ENCODE measurements at regions not wholly inside any gene's neighbourhood (a gene's known extent, or its start where the extent isn't known, plus 50 kb on each side); places are given as distances from the start of the nearest gene placed in this dataset.

DNA sequence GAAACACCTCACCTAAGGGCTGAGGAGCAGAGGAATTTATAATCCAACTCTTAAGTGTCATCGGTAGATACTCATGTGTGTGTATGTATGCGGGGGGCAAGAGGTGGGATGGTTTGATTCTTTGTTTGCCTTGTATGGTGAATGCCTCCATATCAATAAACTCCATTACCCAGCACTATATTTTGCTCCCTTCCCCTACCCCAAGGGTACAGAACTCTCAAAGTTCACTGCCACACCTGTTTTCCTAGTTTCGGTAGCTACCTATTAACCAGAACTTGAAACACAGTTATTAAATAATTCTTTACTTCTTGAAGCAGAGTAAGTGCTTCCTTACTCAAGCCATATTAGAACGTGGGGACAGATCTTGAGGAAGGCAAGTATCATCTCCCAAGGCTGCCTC lies 400.8 kb upstream of the SUCLG2 start:
- no peak for DNase-seq (ENCODE audit: low read depth in 6 of 9, low spot score in 9 of 9)
- Histone ChIP-seq H3K27ac (ENCODE audit: low read depth in 1 of 2, low read length in 1 of 2) (no peak overlapping the region), H3K9me3 (ENCODE audit: control insufficient read depth in 2 of 2, insufficient read depth in 1 of 2, low read length in 1 of 2) (no peaks in the 10 kb centered on the region), H3K36me3 (ENCODE audit: control insufficient read depth in 2 of 2, insufficient read depth in 2 of 2, low read length in 1 of 2) (no peaks in the 10 kb centered on the region), H3K4me3 (ENCODE audit: low read length in 2 of 2) (no peak overlapping the region), H3K4me1 (ENCODE audit: control insufficient read depth in 2 of 2, insufficient read depth in 2 of 2, low read length in 2 of 2) (no peaks in the 10 kb centered on the region), H3K27me3 (ENCODE audit: control insufficient read depth in 2 of 2, insufficient read depth in 1 of 2, low read length in 1 of 2) (no peaks in the 10 kb centered on the region)
- 92% methylated on average over 4 of the region's 4 CpGs for whole genome bisulfite sequencing

- H3K4me1 ChIP-seq (ENCODE audit: control insufficient read depth in 2 of 2, insufficient read depth in 2 of 2, low read length in 2 of 2), result no peaks in the 10 kb centered on the region
- H3K9me3 ChIP-seq (ENCODE audit: control insufficient read depth in 2 of 2, insufficient read depth in 1 of 2, low read length in 1 of 2), result no peaks in the 10 kb centered on the region
- no peak overlapping the region for H3K4me3 ChIP-seq (ENCODE audit: low read length in 2 of 2)
- WGBS, result 53% methylated on average over 3 of the region's 3 CpGs
- no peaks in the 10 kb centered on the region for H3K27me3 ChIP-seq (ENCODE audit: control insufficient read depth in 2 of 2, insufficient read depth in 1 of 2, low read length in 1 of 2)
- DNase-seq (ENCODE audit: low read depth in 6 of 9, low spot score in 9 of 9), result no peak
- no peaks in the 10 kb centered on the region for H3K36me3 ChIP-seq (ENCODE audit: control insufficient read depth in 2 of 2, insufficient read depth in 2 of 2, low read length in 1 of 2)
- H3K27ac ChIP-seq (ENCODE audit: low read depth in 1 of 2, low read length in 1 of 2), result no peak overlapping the region
These were observed 395.4 kb upstream of the SUCLG2 start for GRCh38 chr3:68049776-68050175.

- Histone ChIP-seq H3K9me3 (ENCODE audit: control insufficient read depth in 2 of 2, insufficient read depth in 1 of 2, low read length in 1 of 2) (no peaks in the 10 kb centered on the region), H3K4me3 (ENCODE audit: low read length in 2 of 2) (no peak overlapping the region), H3K36me3 (ENCODE audit: control insufficient read depth in 2 of 2, insufficient read depth in 2 of 2, low read length in 1 of 2) (no peaks in the 10 kb centered on the region), H3K4me1 (ENCODE audit: control insufficient read depth in 2 of 2, insufficient read depth in 2 of 2, low read length in 2 of 2) (no peaks in the 10 kb centered on the region), H3K27ac (ENCODE audit: low read depth in 1 of 2, low read length in 1 of 2) (no peak overlapping the region), H3K27me3 (ENCODE audit: control insufficient read depth in 2 of 2, insufficient read depth in 1 of 2, low read length in 1 of 2) (no peaks in the 10 kb centered on the region)
- DNase-seq (ENCODE audit: low read depth in 6 of 9, low spot score in 9 of 9), result no peak
- 93% methylated on average over 3 of the region's 3 CpGs for WGBS
These were observed 391.6 kb upstream of the SUCLG2 start for GRCh38 chr3:68045976-68046375.

GRCh38 chr3:68033867-68034266 lies 379.5 kb upstream of the SUCLG2 start:
- H3K4me3 ChIP-seq (ENCODE audit: low read length in 2 of 2), result no peak overlapping the region
- H3K27me3 ChIP-seq (ENCODE audit: control insufficient read depth in 2 of 2, insufficient read depth in 1 of 2, low read length in 1 of 2), result no peaks in the 10 kb centered on the region
- 99% methylated on average over 2 of the region's 2 CpGs for WGBS
- no peaks in the 10 kb centered on the region for H3K4me1 ChIP-seq (ENCODE audit: control insufficient read depth in 2 of 2, insufficient read depth in 2 of 2, low read length in 2 of 2)
- DNase-seq (ENCODE audit: low read depth in 6 of 9, low spot score in 9 of 9), result no peak
- H3K36me3 ChIP-seq (ENCODE audit: control insufficient read depth in 2 of 2, insufficient read depth in 2 of 2, low read length in 1 of 2), result no peaks in the 10 kb centered on the region
- H3K27ac ChIP-seq (ENCODE audit: low read depth in 1 of 2, low read length in 1 of 2), result no peak overlapping the region
- H3K9me3 ChIP-seq (ENCODE audit: control insufficient read depth in 2 of 2, insufficient read depth in 1 of 2, low read length in 1 of 2), result no peaks in the 10 kb centered on the region

DNA sequence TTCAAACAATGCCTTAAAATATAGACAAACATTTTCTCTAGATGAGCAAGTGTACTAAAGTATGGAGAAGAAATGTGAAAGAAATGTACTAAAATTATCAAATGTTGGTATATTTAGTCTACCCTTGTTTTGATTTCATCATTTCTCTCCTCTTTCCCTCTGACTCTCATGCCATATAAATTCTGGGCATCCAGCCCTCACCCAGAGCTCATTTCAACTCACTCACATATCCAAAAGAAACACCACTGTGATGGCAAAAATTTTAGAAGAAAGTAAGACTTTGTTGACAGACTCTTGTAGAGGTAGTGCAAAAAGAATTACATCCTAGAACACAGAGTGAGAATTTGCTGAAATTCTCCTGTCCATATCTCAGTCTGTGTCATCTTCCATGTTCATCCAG lies 377.8 kb upstream of the SUCLG2 start:
- no peak for DNase-seq (ENCODE audit: low read depth in 6 of 9, low spot score in 9 of 9)
- no peaks in the 10 kb centered on the region for H3K27me3 ChIP-seq (ENCODE audit: control insufficient read depth in 2 of 2, insufficient read depth in 1 of 2, low read length in 1 of 2)
- H3K4me3 ChIP-seq (ENCODE audit: low read length in 2 of 2), result no peak overlapping the region
- H3K4me1 ChIP-seq (ENCODE audit: control insufficient read depth in 2 of 2, insufficient read depth in 2 of 2, low read length in 2 of 2), result no peaks in the 10 kb centered on the region
- no peaks in the 10 kb centered on the region for H3K9me3 ChIP-seq (ENCODE audit: control insufficient read depth in 2 of 2, insufficient read depth in 1 of 2, low read length in 1 of 2)
- no peaks in the 10 kb centered on the region for H3K36me3 ChIP-seq (ENCODE audit: control insufficient read depth in 2 of 2, insufficient read depth in 2 of 2, low read length in 1 of 2)
- no peak overlapping the region for H3K27ac ChIP-seq (ENCODE audit: low read depth in 1 of 2, low read length in 1 of 2)

GRCh38 chr3:68025189-68025588 lies 370.8 kb upstream of the SUCLG2 start:
- 13% methylated on average over 2 of the region's 2 CpGs for WGBS
- DNase-seq (ENCODE audit: low read depth in 6 of 9, low spot score in 9 of 9), result no peak
- Histone ChIP-seq H3K27ac (ENCODE audit: low read depth in 1 of 2, low read length in 1 of 2) (no peak overlapping the region), H3K4me3 (ENCODE audit: low read length in 2 of 2) (no peak overlapping the region), H3K9me3 (ENCODE audit: control insufficient read depth in 2 of 2, insufficient read depth in 1 of 2, low read length in 1 of 2) (no peaks in the 10 kb centered on the region), H3K36me3 (ENCODE audit: control insufficient read depth in 2 of 2, insufficient read depth in 2 of 2, low read length in 1 of 2) (no peaks in the 10 kb centered on the region), H3K4me1 (ENCODE audit: control insufficient read depth in 2 of 2, insufficient read depth in 2 of 2, low read length in 2 of 2) (no peaks in the 10 kb centered on the region), H3K27me3 (ENCODE audit: control insufficient read depth in 2 of 2, insufficient read depth in 1 of 2, low read length in 1 of 2) (no peaks in the 10 kb centered on the region)

- H3K36me3 ChIP-seq (ENCODE audit: control insufficient read depth in 2 of 2, insufficient read depth in 2 of 2, low read length in 1 of 2), result no peaks in the 10 kb centered on the region
- no peak for DNase-seq (ENCODE audit: low read depth in 6 of 9, low spot score in 9 of 9)
- 81% methylated on average over 1 of the region's 1 CpG for WGBS
- H3K4me3 ChIP-seq (ENCODE audit: low read length in 2 of 2), result no peak overlapping the region
- no peaks in the 10 kb centered on the region for H3K9me3 ChIP-seq (ENCODE audit: control insufficient read depth in 2 of 2, insufficient read depth in 1 of 2, low read length in 1 of 2)
- no peaks in the 10 kb centered on the region for H3K4me1 ChIP-seq (ENCODE audit: control insufficient read depth in 2 of 2, insufficient read depth in 2 of 2, low read length in 2 of 2)
- H3K27me3 ChIP-seq (ENCODE audit: control insufficient read depth in 2 of 2, insufficient read depth in 1 of 2, low read length in 1 of 2), result no peaks in the 10 kb centered on the region
- H3K27ac ChIP-seq (ENCODE audit: low read depth in 1 of 2, low read length in 1 of 2), result no peak overlapping the region
These were observed 365.5 kb upstream of the SUCLG2 start for GRCh38 chr3:68019876-68020275.

- no peak for DNase-seq (ENCODE audit: low read depth in 6 of 9, low spot score in 9 of 9)
- no peaks in the 10 kb centered on the region for H3K9me3 ChIP-seq (ENCODE audit: control insufficient read depth in 2 of 2, insufficient read depth in 1 of 2, low read length in 1 of 2)
- WGBS, result 98% methylated on average over 1 of the region's 1 CpG
These were observed 363.9 kb upstream of the SUCLG2 start for GRCh38 chr3:68018275-68018674.

GRCh38 chr3:68017069-68017468 lies 362.7 kb upstream of the SUCLG2 start:
- H3K27me3 ChIP-seq (ENCODE audit: control insufficient read depth in 2 of 2, insufficient read depth in 1 of 2, low read length in 1 of 2), result no peaks in the 10 kb centered on the region
- no peaks in the 10 kb centered on the region for H3K36me3 ChIP-seq (ENCODE audit: control insufficient read depth in 2 of 2, insufficient read depth in 2 of 2, low read length in 1 of 2)
- H3K4me1 ChIP-seq (ENCODE audit: control insufficient read depth in 2 of 2, insufficient read depth in 2 of 2, low read length in 2 of 2), result no peaks in the 10 kb centered on the region
- no peak overlapping the region for H3K27ac ChIP-seq (ENCODE audit: low read depth in 1 of 2, low read length in 1 of 2)
- WGBS, result 87% methylated on average over 3 of the region's 3 CpGs
- H3K9me3 ChIP-seq (ENCODE audit: control insufficient read depth in 2 of 2, insufficient read depth in 1 of 2, low read length in 1 of 2), result no peaks in the 10 kb centered on the region
- H3K4me3 ChIP-seq (ENCODE audit: low read length in 2 of 2), result no peak overlapping the region
- no peak for DNase-seq (ENCODE audit: low read depth in 6 of 9, low spot score in 9 of 9)

More at GRCh38 chr3:68018275-68018674, 363.9 kb upstream of the SUCLG2 start:
- Histone ChIP-seq H3K36me3 (ENCODE audit: control insufficient read depth in 2 of 2, insufficient read depth in 2 of 2, low read length in 1 of 2) (no peaks in the 10 kb centered on the region), H3K4me1 (ENCODE audit: control insufficient read depth in 2 of 2, insufficient read depth in 2 of 2, low read length in 2 of 2) (no peaks in the 10 kb centered on the region), H3K27me3 (ENCODE audit: control insufficient read depth in 2 of 2, insufficient read depth in 1 of 2, low read length in 1 of 2) (no peaks in the 10 kb centered on the region), H3K4me3 (ENCODE audit: low read length in 2 of 2) (no peak overlapping the region), H3K27ac (ENCODE audit: low read depth in 1 of 2, low read length in 1 of 2) (no peak overlapping the region)

- no peak for DNase-seq (ENCODE audit: low read depth in 6 of 9, low spot score in 9 of 9)
- H3K9me3 ChIP-seq (ENCODE audit: control insufficient read depth in 2 of 2, insufficient read depth in 1 of 2, low read length in 1 of 2), result no peaks in the 10 kb centered on the region
- WGBS, result 89% methylated on average over 5 of the region's 5 CpGs
These were observed 355.5 kb upstream of the SUCLG2 start for GRCh38 chr3:68009900-68010299.

More at GRCh38 chr3:68009900-68010299, 355.5 kb upstream of the SUCLG2 start:
- no peak overlapping the region for H3K4me3 ChIP-seq (ENCODE audit: low read length in 2 of 2)
- peaks cover 5 to 23% of the 10 kb centered on the region in 2 donors for H3K27me3 ChIP-seq (ENCODE audit: control insufficient read depth in 2 of 2, insufficient read depth in 1 of 2, low read length in 1 of 2)
- H3K4me1 ChIP-seq (ENCODE audit: control insufficient read depth in 2 of 2, insufficient read depth in 2 of 2, low read length in 2 of 2), result no peaks in the 10 kb centered on the region
- no peaks in the 10 kb centered on the region for H3K36me3 ChIP-seq (ENCODE audit: control insufficient read depth in 2 of 2, insufficient read depth in 2 of 2, low read length in 1 of 2)
- no peak overlapping the region for H3K27ac ChIP-seq (ENCODE audit: low read depth in 1 of 2, low read length in 1 of 2)
